Lower leg skin (tissue), 4 donors: ENCODE measurements at regions not wholly inside any gene's neighbourhood (a gene's known extent, or its start where the extent isn't known, plus 50 kb on each side); places are given as distances from the start of the nearest gene placed in this dataset.

Experiments
- DNase-seq, 2 donors: peaks; one replicate each; pipeline ENCODE4 v3.0.0-alpha.2; 2019; ENCODE audit warnings: low spot score in 2 of 2
- H3K4me3 ChIP-seq: fragments of 200-600 bp; sonication (generic); 2 replicates; pipeline ENCODE4 v1.5.1; 2017; ENCODE audit warnings: mild to moderate bottlenecking, low read depth; ENCODE audit not compliant: poor library complexity, severe bottlenecking
- CTCF ChIP-seq, 3 donors: fragments of 450-650 bp; IDR thresholded peaks; one replicate each; pipeline ENCODE4 v1.5.1; 2016; ENCODE audit warnings: antibody characterized with exemption in 3 of 3, mild to moderate bottlenecking in 3 of 3, moderate library complexity in 2 of 3
- POLR2A ChIP-seq, 2 donors: fragments of 450-650 bp; IDR thresholded peaks; one replicate each; pipeline ENCODE4 v1.6.1; 2016 to 2017; ENCODE audit warnings: antibody characterized with exemption in 2 of 2, mild to moderate bottlenecking in 1 of 2, moderate library complexity in 1 of 2
- WGBS, 2 donors: methylation state at CpG; one replicate each; pipeline ENCODE4 v1.1.5; 2018; 5-methylcytosine and 5-hydroxymethylcytosine counted together
- intact Hi-C: fragments of 100-400 bp; cut with DNase I; formaldehyde crosslinking; loops from one replicate; pipeline ENCODE4 v1.15.0; 2023; ENCODE audit warnings: low total_unique reads

GRCh38 chr22:27311698-27312550 lies 489.6 kb downstream of the MN1 start:
- H3K4me3 ChIP-seq = no peak overlapping the region
- intact Hi-C loops = no loop called here
- TF ChIP-seq POLR2A (IDR thresholded peaks at IDR 0.05) = no peak
- TF ChIP-seq CTCF (IDR thresholded peaks at IDR 0.05) = no peak
- WGBS, 2 donors = 51 to 68% methylated on average over 16 of the region's 16 CpGs
- no peak for DNase-seq

- TF ChIP-seq POLR2A (IDR thresholded peaks at IDR 0.05) (no peak), CTCF (IDR thresholded peaks at IDR 0.05) (no peak)
- intact Hi-C loops = no loop called here
- H3K4me3 ChIP-seq = no peak overlapping the region
- no peak for DNase-seq
- WGBS, 2 donors = 69 to 84% methylated on average over 8 of the region's 8 CpGs
These were observed 489.0 kb downstream of the MN1 start for GRCh38 chr22:27312565-27312964.

- no peak for TF ChIP-seq POLR2A (IDR thresholded peaks at IDR 0.05)
- TF ChIP-seq CTCF (IDR thresholded peaks at IDR 0.05) = no peak
- H3K4me3 ChIP-seq = no peak overlapping the region
- DNase-seq = no peak
- WGBS, 2 donors = 70 to 76% methylated on average over 13 of the region's 13 CpGs
- intact Hi-C loops = no loop called here
These were observed 488.3 kb downstream of the MN1 start for GRCh38 chr22:27312966-27313855.

- no peak for DNase-seq
- H3K4me3 ChIP-seq = no peak overlapping the region
- TF ChIP-seq POLR2A (IDR thresholded peaks at IDR 0.05) (no peak), CTCF (IDR thresholded peaks at IDR 0.05) (no peak)
- intact Hi-C loops = no loop called here
- WGBS, 2 donors = 78 to 82% methylated on average over 9 of the region's 9 CpGs
These were observed 487.2 kb downstream of the MN1 start for GRCh38 chr22:27314276-27314807.

- TF ChIP-seq CTCF (IDR thresholded peaks at IDR 0.05) = no peak
- no peak for TF ChIP-seq POLR2A (IDR thresholded peaks at IDR 0.05)
- no peak for DNase-seq
- WGBS, 2 donors = 90 to 96% methylated on average over 4 of the region's 4 CpGs
- H3K4me3 ChIP-seq = no peak overlapping the region
- intact Hi-C loops = no loop called here
These were observed 485.7 kb downstream of the MN1 start for GRCh38 chr22:27315833-27316232.
